OCI-LY3 (cell line): ENCODE measurements at regions not wholly inside any gene's neighbourhood (a gene's known extent, or its start where the extent isn't known, plus 50 kb on each side); places are given as distances from the start of the nearest gene placed in this dataset.

Experiments used
- H2AFZ ChIP-seq: fragments of 200-600, 300-600 bp; shearing (Covaris generic); 2 replicates; pipeline ENCODE4 v1.6.0; 2014; ENCODE audit warnings: antibody characterized with exemption, low read depth, low read length
- H3K27ac ChIP-seq: fragments of 200-600, 300-600 bp; sonication (generic); 2 replicates; pipeline ENCODE4 v1.5.1; 2014; ENCODE audit warnings: mild to moderate bottlenecking, low read length, moderate library complexity, mixed read lengths
- H3K27me3 ChIP-seq: fragments of 200-600, 300-600 bp; sonication (generic); 2 replicates; pipeline ENCODE4 v1.6.1; 2014; ENCODE audit warnings: low read depth, low read length, mixed read lengths
- H3K36me3 ChIP-seq: fragments of 200-600, 300-600 bp; sonication (generic); replicated peaks from 2 replicates; pipeline ENCODE3; 2014; ENCODE audit warnings: low read depth, low read length, mixed read lengths
- H3K4me1 ChIP-seq: fragments of 300-600, 200-600 bp; sonication (generic); 2 replicates; pipeline ENCODE4 v1.6.1; 2014; ENCODE audit warnings: low read length, mixed read lengths
- H3K4me2 ChIP-seq: fragments of 200-600, 300-600 bp; sonication (generic); 2 replicates; pipeline ENCODE4 v1.6.1; 2014; ENCODE audit warnings: low read length, mixed read lengths
- H3K4me3 ChIP-seq: fragments of 300-600, 200-600 bp; sonication (generic); 2 replicates; pipeline ENCODE4 v1.5.1; 2014; ENCODE audit warnings: antibody characterized with exemption, mild to moderate bottlenecking, low read length, moderate library complexity
- H3K79me2 ChIP-seq: fragments of 300-600, 200-600 bp; shearing (Covaris generic); 2 replicates; pipeline ENCODE4 v1.6.1; 2014; ENCODE audit warnings: mild to moderate bottlenecking, low read length, mixed read lengths
- H3K9ac ChIP-seq: fragments of 300-600, 200-600 bp; shearing (Covaris generic); 2 replicates; pipeline ENCODE4 v1.6.0; 2014; ENCODE audit warnings: mild to moderate bottlenecking, low read length, moderate library complexity
- H3K9me3 ChIP-seq: fragments of 200-600, 300-600 bp; shearing (Covaris generic); 2 replicates; pipeline ENCODE4 v1.6.1; 2014; ENCODE audit warnings: low read length, mixed read lengths; ENCODE audit not compliant: insufficient read depth
- H4K20me1 ChIP-seq: fragments of 200-600, 300-600 bp; sonication (generic); 2 replicates; pipeline ENCODE4 v1.6.1; 2016; ENCODE audit warnings: low read length, mixed read lengths; ENCODE audit not compliant: insufficient read depth
- EZH2phosphoT487 ChIP-seq: fragments of 200-600 bp; shearing (Covaris generic); IDR thresholded peaks from 2 replicates; pipeline ENCODE4 v1.6.1; 2018; ENCODE audit warnings: antibody characterized with exemption, mixed run types, low read depth
- TF ChIP-seq, protein P1 (sequence below): fragments of 200-600, 300-600 bp; sonication (generic); IDR thresholded peaks from 2 replicates; pipeline ENCODE4 v1.5.1; 2014; ENCODE audit warnings: antibody characterized with exemption, low read length, low read depth

GRCh38 chr4:90007494-90008167 lies 113.0 kb downstream of the MMRN1 start:
- no peaks in the 10 kb centered on the region for H3K9me3 ChIP-seq
- no peak overlapping the region for H3K9ac ChIP-seq
- no peak for TF ChIP-seq EZH2phosphoT487
- H3K79me2 ChIP-seq, result no peaks in the 10 kb centered on the region
- no peaks in the 10 kb centered on the region for H3K4me1 ChIP-seq
- no peaks in the 10 kb centered on the region for H3K36me3 ChIP-seq
- no peak overlapping the region for H2AFZ ChIP-seq
- H3K4me2 ChIP-seq, result no peak overlapping the region
- H3K27me3 ChIP-seq, result no peaks in the 10 kb centered on the region
- H4K20me1 ChIP-seq, result no peaks in the 10 kb centered on the region
- no peak overlapping the region for H3K4me3 ChIP-seq
- no peak overlapping the region for H3K27ac ChIP-seq

- H3K9me3 ChIP-seq, result no peaks in the 10 kb centered on the region
- no peak overlapping the region for H3K4me2 ChIP-seq
- no peaks in the 10 kb centered on the region for H3K27me3 ChIP-seq
- H3K9ac ChIP-seq, result no peak overlapping the region
- H3K27ac ChIP-seq, result no peak overlapping the region
- TF ChIP-seq EZH2phosphoT487, result no peak
- TF ChIP-seq, protein P1, sequence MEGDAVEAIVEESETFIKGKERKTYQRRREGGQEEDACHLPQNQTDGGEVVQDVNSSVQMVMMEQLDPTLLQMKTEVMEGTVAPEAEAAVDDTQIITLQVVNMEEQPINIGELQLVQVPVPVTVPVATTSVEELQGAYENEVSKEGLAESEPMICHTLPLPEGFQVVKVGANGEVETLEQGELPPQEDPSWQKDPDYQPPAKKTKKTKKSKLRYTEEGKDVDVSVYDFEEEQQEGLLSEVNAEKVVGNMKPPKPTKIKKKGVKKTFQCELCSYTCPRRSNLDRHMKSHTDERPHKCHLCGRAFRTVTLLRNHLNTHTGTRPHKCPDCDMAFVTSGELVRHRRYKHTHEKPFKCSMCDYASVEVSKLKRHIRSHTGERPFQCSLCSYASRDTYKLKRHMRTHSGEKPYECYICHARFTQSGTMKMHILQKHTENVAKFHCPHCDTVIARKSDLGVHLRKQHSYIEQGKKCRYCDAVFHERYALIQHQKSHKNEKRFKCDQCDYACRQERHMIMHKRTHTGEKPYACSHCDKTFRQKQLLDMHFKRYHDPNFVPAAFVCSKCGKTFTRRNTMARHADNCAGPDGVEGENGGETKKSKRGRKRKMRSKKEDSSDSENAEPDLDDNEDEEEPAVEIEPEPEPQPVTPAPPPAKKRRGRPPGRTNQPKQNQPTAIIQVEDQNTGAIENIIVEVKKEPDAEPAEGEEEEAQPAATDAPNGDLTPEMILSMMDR, result no peak
- H4K20me1 ChIP-seq, result no peaks in the 10 kb centered on the region
- no peak overlapping the region for H3K4me3 ChIP-seq
- no peaks in the 10 kb centered on the region for H3K36me3 ChIP-seq
- H3K79me2 ChIP-seq, result no peaks in the 10 kb centered on the region
- H2AFZ ChIP-seq, result no peak overlapping the region
- H3K4me1 ChIP-seq, result no peaks in the 10 kb centered on the region
Observed at GRCh38 chr4:90012918-90013317, 114.3 kb upstream of the CCSER1 start.

GRCh38 chr4:90024519-90024918 lies 102.7 kb upstream of the CCSER1 start:
- H3K79me2 ChIP-seq, result no peaks in the 10 kb centered on the region
- H3K4me1 ChIP-seq, result peaks cover 48% of the 10 kb centered on the region
- TF ChIP-seq, protein P1, result no peak
- TF ChIP-seq EZH2phosphoT487, result no peak
- no peak overlapping the region for H3K4me2 ChIP-seq
- no peaks in the 10 kb centered on the region for H3K36me3 ChIP-seq
- H3K9ac ChIP-seq, result no peak overlapping the region
- H3K27me3 ChIP-seq, result no peaks in the 10 kb centered on the region
- no peaks in the 10 kb centered on the region for H4K20me1 ChIP-seq
- H3K4me3 ChIP-seq, result no peak overlapping the region
- H3K27ac ChIP-seq, result no peak overlapping the region
- H3K9me3 ChIP-seq, result no peaks in the 10 kb centered on the region
- H2AFZ ChIP-seq, result no peak overlapping the region

DNA sequence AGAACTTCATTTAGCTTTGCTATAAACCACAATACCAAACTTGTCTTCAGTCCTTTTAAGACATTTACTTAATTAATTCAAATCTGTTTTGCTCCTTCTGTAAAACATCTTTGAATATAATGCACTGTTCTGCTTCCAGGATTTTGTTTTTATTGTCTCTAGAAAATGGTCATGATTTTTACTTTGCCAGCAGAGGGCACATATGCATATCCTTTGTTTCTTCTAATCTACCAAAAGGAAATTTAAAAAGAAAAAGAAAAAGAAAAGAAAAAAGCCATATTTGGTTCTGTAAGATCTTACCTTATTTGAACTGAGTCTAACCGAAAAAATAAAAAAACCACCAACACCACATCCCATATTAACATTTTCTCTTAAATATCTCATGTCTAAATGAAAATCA lies 101.9 kb upstream of the CCSER1 start:
- Histone ChIP-seq H2AFZ (peak overlapping the region; percentile 42; the same call in 1 of the 2 replicates), H3K9me3 (no peaks in the 10 kb centered on the region), H3K4me2 (peak overlapping the region; percentile 68), H4K20me1 (no peaks in the 10 kb centered on the region), H3K27me3 (no peaks in the 10 kb centered on the region), H3K9ac (peak overlapping the region; percentile 43), H3K36me3 (no peaks in the 10 kb centered on the region), H3K79me2 (no peaks in the 10 kb centered on the region), H3K4me3 (peak overlapping the region; percentile 25), H3K27ac (peak overlapping the region; percentile 73), H3K4me1 (peaks cover 56% of the 10 kb centered on the region)
- TF ChIP-seq, protein P1, result peak; percentile 56
- no peak for TF ChIP-seq EZH2phosphoT487
